DMS153 treated with DMSO at 0.1 percent for 48 hours (cell line): ENCODE measurements at regions not wholly inside any gene's neighbourhood (a gene's known extent, or its start where the extent isn't known, plus 50 kb on each side); places are given as distances from the start of the nearest gene placed in this dataset.

ENCODE experiments used
- DNase-seq: peaks from one replicate; lab custom pipeline; 2025; ENCODE audit not compliant: unreplicated experiment; lab: John Stamatoyannopoulos, UW

GRCh38 chr12:59087691-59088090 is 167.4 kb upstream of the LRIG3 start:
- DNase-seq, result no peak

GRCh38 chr12:59087077-59087673 is 166.9 kb upstream of the LRIG3 start:
- DNase-seq, result no peak

GRCh38 chr12:59086126-59086525 is 165.8 kb upstream of the LRIG3 start:
- DNase-seq, result peak; percentile 81

GRCh38 chr12:59085690-59086089 is 165.4 kb upstream of the LRIG3 start:
- DNase-seq, result peak; percentile 32

- DNase-seq, result no peak
These were observed 164.4 kb upstream of the LRIG3 start for GRCh38 chr12:59084511-59085375.

GRCh38 chr12:59082952-59083351 is 162.6 kb upstream of the LRIG3 start:
- DNase-seq, result no peak

GRCh38 chr12:59080101-59080500 is 159.8 kb upstream of the LRIG3 start:
- DNase-seq, result no peak

- no peak for DNase-seq
These were observed 159.2 kb upstream of the LRIG3 start for GRCh38 chr12:59079472-59079871.

- no peak for DNase-seq
These were observed 158.7 kb upstream of the LRIG3 start for GRCh38 chr12:59079002-59079401.

- no peak for DNase-seq
These were observed 157.5 kb upstream of the LRIG3 start for GRCh38 chr12:59077575-59078426.

- no peak for DNase-seq
These were observed 156.8 kb upstream of the LRIG3 start for GRCh38 chr12:59077153-59077552.

GRCh38 chr12:59076622-59077021 is 156.3 kb upstream of the LRIG3 start:
- no peak for DNase-seq

GRCh38 chr12:59075968-59076490 is 155.7 kb upstream of the LRIG3 start:
- DNase-seq, result no peak

- DNase-seq, result no peak
These were observed 154.8 kb upstream of the LRIG3 start for GRCh38 chr12:59075141-59075540.

- peak; percentile 30 for DNase-seq
These were observed 150.1 kb upstream of the LRIG3 start for GRCh38 chr12:59070322-59070933.

GRCh38 chr12:59069516-59069915 is 149.2 kb upstream of the LRIG3 start:
- no peak for DNase-seq

- no peak for DNase-seq
These were observed 148.1 kb upstream of the LRIG3 start for GRCh38 chr12:59068436-59068835.

GRCh38 chr12:59067083-59067482 is 146.8 kb upstream of the LRIG3 start:
- no peak for DNase-seq

GRCh38 chr12:59066445-59066844 is 146.1 kb upstream of the LRIG3 start:
- DNase-seq, result no peak

- DNase-seq, result no peak
These were observed 139.0 kb upstream of the LRIG3 start for GRCh38 chr12:59059088-59059935.
